OCI-LY1 (cell line): ENCODE measurements at regions not wholly inside any gene's neighbourhood (a gene's known extent, or its start where the extent isn't known, plus 50 kb on each side); places are given as distances from the start of the nearest gene placed in this dataset.

Experiments used
- H2AFZ ChIP-seq: fragments of 200-600 bp; sonication (generic), shearing (Covaris generic); 2 replicates; pipeline ENCODE4 v1.6.0; 2014; ENCODE audit warnings: antibody characterized with exemption, mild to moderate bottlenecking, low read length
- H3F3A ChIP-seq: fragments of 200-600 bp; sonication (generic), shearing (Covaris generic); 2 replicates; pipeline ENCODE4 v1.6.0; 2014; ENCODE audit warnings: mild to moderate bottlenecking, antibody characterized with exemption, low read length, moderate library complexity; ENCODE audit not compliant: insufficient read depth
- H3K27ac ChIP-seq: fragments of 200-600 bp; sonication (generic); 2 replicates; pipeline ENCODE4 v1.5.1; 2014; ENCODE audit warnings: low read length, mixed run types, mild to moderate bottlenecking, low read depth; ENCODE audit not compliant: poor library complexity, severe bottlenecking
- H3K27me3 ChIP-seq: fragments of 200-600 bp; sonication (generic); 2 replicates; pipeline ENCODE4 v1.6.0; 2014; ENCODE audit warnings: antibody characterized with exemption, mild to moderate bottlenecking, low read length, moderate library complexity; ENCODE audit not compliant: insufficient read depth
- H3K36me3 ChIP-seq: fragments of 200-600 bp; sonication (generic); 2 replicates; pipeline ENCODE4 v1.6.1; 2014; ENCODE audit warnings: mild to moderate bottlenecking, antibody characterized with exemption, low read length, moderate library complexity, mixed read lengths; ENCODE audit not compliant: insufficient read depth
- H3K4me1 ChIP-seq: fragments of 200-600 bp; sonication (generic); 2 replicates; pipeline ENCODE4 v1.5.1; 2014; ENCODE audit warnings: mild to moderate bottlenecking, low read length, moderate library complexity; ENCODE audit not compliant: insufficient read depth, severe bottlenecking
- H3K4me2 ChIP-seq: fragments of 200-600 bp; sonication (generic), shearing (Covaris generic); 2 replicates; pipeline ENCODE4 v1.6.1; 2014; ENCODE audit warnings: low read length
- H3K4me3 ChIP-seq: fragments of 200-600 bp; sonication (generic); 2 replicates; pipeline ENCODE4 v1.5.1; 2014; ENCODE audit warnings: low read length, low read depth, mild to moderate bottlenecking, mixed read lengths; ENCODE audit not compliant: poor library complexity, severe bottlenecking
- H3K79me2 ChIP-seq: fragments of 200-600 bp; shearing (Covaris generic); 2 replicates; pipeline ENCODE4 v1.6.1; 2016; ENCODE audit warnings: mixed run types, low read length, mixed read lengths; ENCODE audit not compliant: insufficient read depth
- H3K9ac ChIP-seq: fragments of 200-600 bp; sonication (generic), shearing (Covaris generic); 2 replicates; pipeline ENCODE4 v1.6.1; 2014; ENCODE audit warnings: mild to moderate bottlenecking, low read length, mixed read lengths
- H3K9me2 ChIP-seq: fragments of 200-600 bp; sonication (generic), shearing (Covaris generic); 2 replicates; pipeline ENCODE4 v1.6.1; 2014; ENCODE audit warnings: low read depth, mild to moderate bottlenecking, low read length, mixed read lengths
- H3K9me3 ChIP-seq: fragments of 200-600 bp; shearing (Covaris generic); 2 replicates; pipeline ENCODE4 v1.6.1; 2014; ENCODE audit warnings: low read length, mixed read lengths
- H4K20me1 ChIP-seq: fragments of 200-600 bp; sonication (generic), shearing (Covaris generic); 2 replicates; pipeline ENCODE4 v1.6.0; 2016; ENCODE audit warnings: mild to moderate bottlenecking, low read length; ENCODE audit not compliant: insufficient read depth
- EZH2 ChIP-seq: fragments of 200-600 bp; sonication (generic), shearing (Covaris generic); IDR thresholded peaks from 2 replicates; pipeline ENCODE4 v1.8.0; 2017; ENCODE audit warnings: borderline replicate concordance, mixed run types, mild to moderate bottlenecking, antibody characterized with exemption, low read length, moderate library complexity, mixed read lengths
- TF ChIP-seq, protein P1 (sequence below): fragments of 200-600 bp; sonication (generic), shearing (Covaris generic); IDR thresholded peaks from 2 replicates; pipeline ENCODE4 v1.5.1; 2017; ENCODE audit warnings: mild to moderate bottlenecking, antibody characterized with exemption, low read length, moderate library complexity, mixed read lengths

DNA sequence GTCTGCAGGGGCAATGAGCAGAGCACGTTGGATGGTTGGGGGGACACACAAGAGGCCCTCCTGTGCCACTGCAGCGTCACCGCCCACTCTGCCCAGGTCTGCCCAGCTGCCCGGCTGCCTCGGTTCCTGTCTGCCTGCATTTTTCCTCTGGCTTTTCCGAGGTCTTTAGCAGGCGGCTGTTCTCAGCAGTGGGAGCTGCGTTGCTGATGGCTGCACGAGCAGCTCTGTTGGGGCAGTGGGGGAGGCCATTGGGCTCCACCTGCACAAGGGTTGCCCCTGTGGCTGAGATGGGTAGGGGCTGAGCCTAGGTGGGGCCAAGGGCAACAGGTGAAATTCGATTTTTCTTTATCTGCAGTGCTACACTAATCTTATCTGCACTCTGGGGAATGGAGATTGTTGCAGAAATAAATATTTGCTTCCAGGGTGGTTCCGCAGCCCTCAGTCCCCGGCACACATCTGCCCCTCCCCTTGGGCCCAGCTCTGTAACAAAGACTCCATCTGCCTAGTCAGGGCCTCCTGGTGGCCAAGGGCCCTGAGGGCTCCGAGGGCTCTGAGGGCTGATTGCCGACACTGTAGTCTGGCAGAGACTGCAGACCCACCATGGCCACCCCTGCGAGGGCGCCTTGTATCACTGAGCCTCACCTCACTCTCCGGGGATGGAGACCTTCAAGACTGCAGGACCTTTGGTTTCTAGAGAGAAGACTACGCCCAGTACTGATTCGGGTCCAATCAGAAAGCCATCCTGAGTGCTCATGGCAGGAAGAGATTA is 141.7 kb upstream of the SHH start:
- Histone ChIP-seq H4K20me1 (no peaks in the 10 kb centered on the region), H3K4me2 (no peak overlapping the region), H3K27me3 (peaks cover 9% of the 10 kb centered on the region; the same call in 1 of the 2 replicates), H3F3A (no peaks in the 10 kb centered on the region), H3K4me1 (no peaks in the 10 kb centered on the region), H3K36me3 (no peaks in the 10 kb centered on the region), H3K9me3 (no peaks in the 10 kb centered on the region), H3K79me2 (no peaks in the 10 kb centered on the region), H3K4me3 (no peak overlapping the region), H3K9ac (no peak overlapping the region), H3K9me2 (no peaks in the 10 kb centered on the region), H2AFZ (no peak overlapping the region), H3K27ac (no peak overlapping the region)
- TF ChIP-seq EZH2: no peak
- TF ChIP-seq, protein P1, sequence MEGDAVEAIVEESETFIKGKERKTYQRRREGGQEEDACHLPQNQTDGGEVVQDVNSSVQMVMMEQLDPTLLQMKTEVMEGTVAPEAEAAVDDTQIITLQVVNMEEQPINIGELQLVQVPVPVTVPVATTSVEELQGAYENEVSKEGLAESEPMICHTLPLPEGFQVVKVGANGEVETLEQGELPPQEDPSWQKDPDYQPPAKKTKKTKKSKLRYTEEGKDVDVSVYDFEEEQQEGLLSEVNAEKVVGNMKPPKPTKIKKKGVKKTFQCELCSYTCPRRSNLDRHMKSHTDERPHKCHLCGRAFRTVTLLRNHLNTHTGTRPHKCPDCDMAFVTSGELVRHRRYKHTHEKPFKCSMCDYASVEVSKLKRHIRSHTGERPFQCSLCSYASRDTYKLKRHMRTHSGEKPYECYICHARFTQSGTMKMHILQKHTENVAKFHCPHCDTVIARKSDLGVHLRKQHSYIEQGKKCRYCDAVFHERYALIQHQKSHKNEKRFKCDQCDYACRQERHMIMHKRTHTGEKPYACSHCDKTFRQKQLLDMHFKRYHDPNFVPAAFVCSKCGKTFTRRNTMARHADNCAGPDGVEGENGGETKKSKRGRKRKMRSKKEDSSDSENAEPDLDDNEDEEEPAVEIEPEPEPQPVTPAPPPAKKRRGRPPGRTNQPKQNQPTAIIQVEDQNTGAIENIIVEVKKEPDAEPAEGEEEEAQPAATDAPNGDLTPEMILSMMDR: no peak

DNA sequence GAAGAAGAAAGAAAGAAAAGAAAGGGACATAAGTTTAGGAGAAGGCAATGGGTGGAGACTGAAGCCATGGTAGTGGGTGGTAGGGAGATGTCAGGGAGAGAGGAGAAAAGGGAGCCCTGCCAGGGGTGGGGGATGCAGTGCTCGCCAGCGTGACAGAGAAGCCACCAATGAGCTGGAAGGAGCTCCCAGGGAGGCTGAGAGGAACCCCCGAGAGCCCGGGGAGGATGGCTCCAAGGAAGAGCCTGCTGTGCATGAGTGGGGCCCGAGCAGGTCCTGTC is 141.2 kb upstream of the SHH start:
- no peaks in the 10 kb centered on the region for H3K4me1 ChIP-seq
- H3K79me2 ChIP-seq: no peaks in the 10 kb centered on the region
- no peak overlapping the region for H3K4me3 ChIP-seq
- no peak overlapping the region for H3K9ac ChIP-seq
- H3K27me3 ChIP-seq: peaks cover 9% of the 10 kb centered on the region; the same call in 1 of the 2 replicates
- no peak for TF ChIP-seq EZH2
- TF ChIP-seq, protein P1: no peak
- H4K20me1 ChIP-seq: no peaks in the 10 kb centered on the region
- H3K9me2 ChIP-seq: no peaks in the 10 kb centered on the region
- H3K9me3 ChIP-seq: no peaks in the 10 kb centered on the region
- no peak overlapping the region for H2AFZ ChIP-seq
- H3K36me3 ChIP-seq: no peaks in the 10 kb centered on the region
- H3F3A ChIP-seq: no peaks in the 10 kb centered on the region
- no peak overlapping the region for H3K27ac ChIP-seq
- no peak overlapping the region for H3K4me2 ChIP-seq

DNA sequence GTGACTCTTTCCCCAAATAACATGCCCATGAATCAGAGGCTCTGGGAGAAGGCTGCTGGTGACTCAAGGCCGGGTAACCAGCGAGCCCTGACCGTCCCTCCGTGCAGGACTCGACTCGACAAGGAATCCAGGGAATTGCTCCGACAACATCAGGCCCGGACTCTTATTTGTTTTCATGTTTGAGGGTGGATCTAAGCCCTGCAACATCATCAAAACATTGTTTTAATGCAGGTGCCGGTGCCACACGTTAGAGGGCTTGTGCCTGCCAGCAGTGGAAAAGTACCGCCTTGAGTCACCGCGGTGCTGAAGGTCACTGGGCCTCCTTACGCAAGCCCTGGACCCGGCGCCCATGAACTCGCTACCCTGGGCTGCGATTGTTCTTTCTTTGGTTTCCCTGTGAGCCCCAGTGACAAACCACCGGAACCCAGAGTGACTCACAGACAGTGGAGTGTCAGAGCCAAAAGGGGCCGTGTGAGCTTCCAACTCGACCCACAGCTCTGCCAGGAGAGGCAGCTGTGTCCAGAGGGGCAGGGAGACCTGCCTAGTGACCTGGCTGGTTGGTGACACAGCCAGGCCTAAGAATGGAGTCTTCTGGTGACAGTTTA is 139.4 kb upstream of the SHH start:
- H4K20me1 ChIP-seq: no peaks in the 10 kb centered on the region
- H3K9ac ChIP-seq: no peak overlapping the region
- H3K4me3 ChIP-seq: no peak overlapping the region

More for the DNA sequence above, 139.4 kb upstream of the SHH start:
- H3K9me2 ChIP-seq: no peaks in the 10 kb centered on the region
- H3K27me3 ChIP-seq: peaks cover 5% of the 10 kb centered on the region; the same call in 1 of the 2 replicates
- H3F3A ChIP-seq: no peaks in the 10 kb centered on the region
- H2AFZ ChIP-seq: no peak overlapping the region
- H3K4me2 ChIP-seq: no peak overlapping the region
- no peaks in the 10 kb centered on the region for H3K79me2 ChIP-seq
- no peaks in the 10 kb centered on the region for H3K9me3 ChIP-seq
- no peak overlapping the region for H3K27ac ChIP-seq
- no peaks in the 10 kb centered on the region for H3K4me1 ChIP-seq
- no peaks in the 10 kb centered on the region for H3K36me3 ChIP-seq
- no peak for TF ChIP-seq EZH2
- TF ChIP-seq, protein P1: no peak
